ENCODE measurements at regions not wholly inside any gene's neighbourhood (a gene's known extent, or its start where the extent isn't known, plus 50 kb on each side); places are given as distances from the start of the nearest gene placed in this dataset.

DNA sequence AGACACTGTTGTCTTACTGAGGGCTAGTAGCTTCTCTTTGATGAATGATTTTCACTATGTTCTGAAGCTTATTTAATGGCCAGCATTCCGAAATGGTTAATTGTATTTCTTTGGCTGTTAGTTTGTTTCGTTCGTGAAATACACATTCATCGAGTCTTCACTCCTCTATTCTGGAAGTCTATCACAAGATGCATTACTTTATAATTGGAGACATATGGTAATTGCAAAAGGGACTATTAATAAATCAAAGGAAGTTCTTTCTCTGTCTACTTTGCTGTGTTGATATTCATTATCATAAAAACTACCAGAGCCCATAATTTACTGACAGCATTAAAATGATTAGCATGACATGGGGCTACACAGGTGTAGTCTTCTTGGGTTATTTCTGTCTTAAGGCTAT lies 133.8 kb upstream of the IGFBP3 start (continued):
- TF ChIP-seq, protein P1, sequence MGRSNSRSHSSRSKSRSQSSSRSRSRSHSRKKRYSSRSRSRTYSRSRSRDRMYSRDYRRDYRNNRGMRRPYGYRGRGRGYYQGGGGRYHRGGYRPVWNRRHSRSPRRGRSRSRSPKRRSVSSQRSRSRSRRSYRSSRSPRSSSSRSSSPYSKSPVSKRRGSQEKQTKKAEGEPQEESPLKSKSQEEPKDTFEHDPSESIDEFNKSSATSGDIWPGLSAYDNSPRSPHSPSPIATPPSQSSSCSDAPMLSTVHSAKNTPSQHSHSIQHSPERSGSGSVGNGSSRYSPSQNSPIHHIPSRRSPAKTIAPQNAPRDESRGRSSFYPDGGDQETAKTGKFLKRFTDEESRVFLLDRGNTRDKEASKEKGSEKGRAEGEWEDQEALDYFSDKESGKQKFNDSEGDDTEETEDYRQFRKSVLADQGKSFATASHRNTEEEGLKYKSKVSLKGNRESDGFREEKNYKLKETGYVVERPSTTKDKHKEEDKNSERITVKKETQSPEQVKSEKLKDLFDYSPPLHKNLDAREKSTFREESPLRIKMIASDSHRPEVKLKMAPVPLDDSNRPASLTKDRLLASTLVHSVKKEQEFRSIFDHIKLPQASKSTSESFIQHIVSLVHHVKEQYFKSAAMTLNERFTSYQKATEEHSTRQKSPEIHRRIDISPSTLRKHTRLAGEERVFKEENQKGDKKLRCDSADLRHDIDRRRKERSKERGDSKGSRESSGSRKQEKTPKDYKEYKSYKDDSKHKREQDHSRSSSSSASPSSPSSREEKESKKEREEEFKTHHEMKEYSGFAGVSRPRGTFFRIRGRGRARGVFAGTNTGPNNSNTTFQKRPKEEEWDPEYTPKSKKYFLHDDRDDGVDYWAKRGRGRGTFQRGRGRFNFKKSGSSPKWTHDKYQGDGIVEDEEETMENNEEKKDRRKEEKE (IDR thresholded peaks at IDR 0.05), result no peak
- TF ChIP-seq POLR2AphosphoS5 (IDR thresholded peaks at IDR 0.05; ENCODE audit: low read length) (no peak), CREB1 (IDR thresholded peaks at IDR 0.05; ENCODE audit: low read depth) (no peak), STAT3 (IDR thresholded peaks at IDR 0.05; ENCODE audit: low read depth, low read length) (no peak), BACH1 (IDR thresholded peaks at IDR 0.05; ENCODE audit: borderline replicate concordance) (no peak), BRCA1 (IDR thresholded peaks at IDR 0.05; ENCODE audit: low read depth, low read length) (no peak), HDAC6 (IDR thresholded peaks at IDR 0.05; ENCODE audit: unreplicated experiment) (no peak)
- TF ChIP-seq, protein P2, sequence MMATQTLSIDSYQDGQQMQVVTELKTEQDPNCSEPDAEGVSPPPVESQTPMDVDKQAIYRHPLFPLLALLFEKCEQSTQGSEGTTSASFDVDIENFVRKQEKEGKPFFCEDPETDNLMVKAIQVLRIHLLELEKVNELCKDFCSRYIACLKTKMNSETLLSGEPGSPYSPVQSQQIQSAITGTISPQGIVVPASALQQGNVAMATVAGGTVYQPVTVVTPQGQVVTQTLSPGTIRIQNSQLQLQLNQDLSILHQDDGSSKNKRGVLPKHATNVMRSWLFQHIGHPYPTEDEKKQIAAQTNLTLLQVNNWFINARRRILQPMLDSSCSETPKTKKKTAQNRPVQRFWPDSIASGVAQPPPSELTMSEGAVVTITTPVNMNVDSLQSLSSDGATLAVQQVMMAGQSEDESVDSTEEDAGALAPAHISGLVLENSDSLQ (IDR thresholded peaks at IDR 0.05), result no peak

DNA sequence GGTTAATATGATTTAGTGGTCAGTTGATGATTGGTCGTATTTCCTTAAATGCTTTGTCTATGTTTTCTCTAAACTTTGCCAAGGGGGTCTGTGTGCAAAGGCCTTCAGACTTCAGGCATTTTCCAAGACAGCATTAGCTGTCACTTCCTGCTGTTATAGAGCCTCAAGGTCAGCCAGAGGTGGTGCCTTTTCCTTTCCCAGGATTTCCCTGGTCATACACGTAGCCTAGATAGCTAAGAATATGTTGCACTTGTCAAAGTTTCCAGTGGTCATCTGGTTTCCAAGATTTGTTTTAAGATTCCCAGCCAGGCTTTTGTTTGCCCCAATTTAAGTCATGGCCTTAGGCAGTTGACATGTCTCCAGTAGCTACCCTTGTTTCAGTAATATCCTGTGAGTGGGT lies 133.2 kb upstream of the IGFBP3 start:
- ChIA-PET RAD21 (ENCODE audit: unreplicated experiment) (interaction anchor here (1.1 to 2.1 kb wide), 3 partner anchors 15 to 132 kb away, joined by 3 to 7 read pairs (median 3); no protein-coding TSS in a partner anchor), SMC1A (ENCODE audit: uncharacterized antibody, unreplicated experiment) (interaction anchor here (1.0 to 3.2 kb wide), 10 partner anchors 9 to 295 kb away, joined by 3 to 22 read pairs (median 5); no protein-coding TSS in a partner anchor), POLR2A (interaction anchor here (0.6 to 1.2 kb wide), 2 partner anchors 14 to 237 kb away, joined by 3 read pairs; no protein-coding TSS in a partner anchor), CTCF (interaction anchor here (1.0 to 1.4 kb wide), 3 partner anchors 10 to 84 kb away, joined by 3 to 4 read pairs (median 3); no protein-coding TSS in a partner anchor)
- ATAC-seq (no peak), DNase-seq (ENCODE audit: low read depth, low spot score) (no peak), FAIRE-seq (no peak)
- H4K20me1 ChIP-seq (ENCODE audit: control insufficient read depth, insufficient read depth), result no peaks in the 10 kb centered on the region
- no peaks in the 10 kb centered on the region for H3K9me3 ChIP-seq (replicated peaks; ENCODE audit: control insufficient read depth, insufficient read depth, low read length)
- intact Hi-C loops (cut with micrococcal nuclease; ENCODE audit: unreplicated experiment), result no loop called here
- H3K79me2 ChIP-seq (ENCODE audit: control insufficient read depth, insufficient read depth, low read length), result no peaks in the 10 kb centered on the region
- H2AFZ ChIP-seq (ENCODE audit: control insufficient read depth, low read depth, low read length), result no peak overlapping the region
- no peak overlapping the region for H3K27ac ChIP-seq (ENCODE audit: control insufficient read depth, insufficient read depth)
- in situ Hi-C loops (cut with MboI), result no loop called here
- no TSS peak for BruUV-seq (replicated peaks)
- no peaks in the 10 kb centered on the region for H3K4me1 ChIP-seq (ENCODE audit: control insufficient read depth, insufficient read depth, low read length)
- no peak overlapping the region for H3K4me2 ChIP-seq (ENCODE audit: control insufficient read depth, insufficient read depth)
- no peaks in the 10 kb centered on the region for H3K27me3 ChIP-seq (replicated peaks in 1 of 2; ENCODE audit: control insufficient read depth in 2 of 2, insufficient read depth in 2 of 2, low read length in 1 of 2)
- no peak overlapping the region for H3K4me3 ChIP-seq
- no peak overlapping the region for H3K9ac ChIP-seq (ENCODE audit: control insufficient read depth, insufficient read depth, low read length)
- H3K36me3 ChIP-seq (ENCODE audit: control insufficient read depth in 2 of 2, insufficient read depth in 2 of 2, low read length in 1 of 2), result no peaks in the 10 kb centered on the region
- 30% methylated on average over 2 of the region's 2 CpGs for whole genome bisulfite sequencing (ENCODE audit: insufficient coverage, insufficient replicate concordance, low lambda C conversion rate, missing lambda C conversion rate)
- no peak for TF ChIP-seq EP300 (IDR thresholded peaks at IDR 0.05; ENCODE audit: borderline replicate concordance in 1 of 2, control insufficient read depth in 1 of 2, low read depth in 2 of 2, low read length in 2 of 2)
- TF ChIP-seq NRF1 (conservative IDR thresholded peaks at IDR 0.05; ENCODE audit: low read depth, low read length), result no peak
- no peak for TF ChIP-seq MYB (IDR thresholded peaks at IDR 0.05; ENCODE audit: borderline replicate concordance, low read depth, low read length)
- TF ChIP-seq, protein P3, sequence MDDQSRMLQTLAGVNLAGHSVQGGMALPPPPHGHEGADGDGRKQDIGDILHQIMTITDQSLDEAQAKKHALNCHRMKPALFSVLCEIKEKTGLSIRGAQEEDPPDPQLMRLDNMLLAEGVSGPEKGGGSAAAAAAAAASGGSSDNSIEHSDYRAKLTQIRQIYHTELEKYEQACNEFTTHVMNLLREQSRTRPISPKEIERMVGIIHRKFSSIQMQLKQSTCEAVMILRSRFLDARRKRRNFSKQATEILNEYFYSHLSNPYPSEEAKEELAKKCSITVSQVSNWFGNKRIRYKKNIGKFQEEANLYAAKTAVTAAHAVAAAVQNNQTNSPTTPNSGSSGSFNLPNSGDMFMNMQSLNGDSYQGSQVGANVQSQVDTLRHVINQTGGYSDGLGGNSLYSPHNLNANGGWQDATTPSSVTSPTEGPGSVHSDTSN (IDR thresholded peaks at IDR 0.05; ENCODE audit: insufficient replicate concordance, low read depth, low read length), result no peak
- no peak for TF ChIP-seq SUPT20H (IDR thresholded peaks at IDR 0.05; ENCODE audit: borderline replicate concordance, control insufficient read depth, low read depth, low read length)
- TF ChIP-seq BACH1 (IDR thresholded peaks at IDR 0.05; ENCODE audit: borderline replicate concordance), result no peak
- no peak for TF ChIP-seq BHLHE40 (IDR thresholded peaks at IDR 0.05; ENCODE audit: borderline replicate concordance in 1 of 2, low read depth in 2 of 2, low read length in 1 of 2)
- TF ChIP-seq SMC3 (IDR thresholded peaks at IDR 0.05; ENCODE audit: borderline replicate concordance, low read length), result no peak
